K562 (cell line): ENCODE measurements at regions not wholly inside any gene's neighbourhood (a gene's known extent, or its start where the extent isn't known, plus 50 kb on each side); places are given as distances from the start of the nearest gene placed in this dataset.

Experiments
- ATAC-seq: fragments of 200-7000 bp; cut with Tn5 transposase; 3 replicates; pipeline ENCODE4 v1.9.1; 2020; ENCODE audit warnings: moderate library complexity
- BruUV-seq: library from RNA; stranded (reverse); fragments of 400-500 nt; replicated peaks from 2 replicates; lab custom pipeline; 2021; lab: Mats Ljungman, UMichigan
- CTCF ChIA-PET: fragments of 300-600 bp; formaldehyde crosslinking; extraction: SDS; loops from one replicate; lab custom pipeline; 2021; ENCODE audit warnings: low intra/inter-chr PET ratio; lab: Yijun Ruan, JAX
- POLR2A ChIA-PET: fragments of 300-600, 350-650 bp; sonication (Branson Sonifier 250); formaldehyde crosslinking; extraction: SDS; loops from one replicate; lab custom pipeline; 2021; ENCODE audit warnings: antibody characterized with exemption, inconsistent platforms; lab: Yijun Ruan, JAX
- DNase-seq, 4 experiments: peaks; one replicate each; pipeline versions ENCODE4 v3.0.0 to v3.0.0-alpha.2; 2011 to 2018; ENCODE audit warnings: low spot score in 3 of 4, mixed read lengths in 3 of 4; ENCODE audit errors: extremely low read depth in 1 of 4
- FAIRE-seq: peaks from 2 replicates; lab custom pipeline; 2011; peaks lifted over from hg19 to GRCh38; lab: Jason Lieb, UNC
- H2AFZ ChIP-seq: 2 replicates; pipeline ENCODE4 v1.6.0; 2011; ENCODE audit warnings: low read depth, low read length, control low read depth, inconsistent platforms
- H3K27ac ChIP-seq: fragments of 200-600 bp; 3 replicates; pipeline ENCODE4 v1.8.0; 2011; ENCODE audit warnings: low read depth, mild to moderate bottlenecking, control low read depth, inconsistent platforms, low read length, moderate library complexity, mixed read lengths; ENCODE audit errors: extremely low read depth
- H3K27me3 ChIP-seq, 2 experiments: fragments of 300-600 bp in 1 of 2; 2 replicates in 1 of 2; 3 replicates in 1 of 2; pipeline versions ENCODE4 v1.6.0 to v1.8.0; 2011; ENCODE audit warnings: inconsistent platforms in 2 of 2, low read length in 2 of 2, mild to moderate bottlenecking in 1 of 2, mixed read lengths in 1 of 2, moderate library complexity in 1 of 2; ENCODE audit not compliant: control insufficient read depth in 2 of 2, insufficient read depth in 2 of 2
- H3K36me3 ChIP-seq: fragments of 300-600 bp; 3 replicates; pipeline ENCODE4 v1.8.0; 2011; ENCODE audit warnings: mild to moderate bottlenecking, low read length, inconsistent platforms; ENCODE audit not compliant: control insufficient read depth, insufficient read depth
- H3K4me1 ChIP-seq, 2 experiments: fragments of 200-600 bp in 1 of 2; replicated peaks in 1 of 2; 2 replicates in 1 of 2; 3 replicates in 1 of 2; pipeline versions ENCODE4 v1.5.1 to v1.8.0; 2011; ENCODE audit warnings: inconsistent platforms in 2 of 2, low read length in 2 of 2, mild to moderate bottlenecking in 1 of 2, mixed read lengths in 1 of 2, moderate library complexity in 1 of 2; ENCODE audit not compliant: control insufficient read depth in 2 of 2, insufficient read depth in 2 of 2
- H3K4me2 ChIP-seq: 2 replicates; pipeline ENCODE4 v1.6.1; 2011; ENCODE audit warnings: low read length, control low read depth, inconsistent platforms, mixed read lengths; ENCODE audit not compliant: insufficient read depth
- H3K4me3 ChIP-seq: fragments of 200-600 bp; sonication (generic), shearing (Covaris generic); 2 replicates; pipeline ENCODE4 v1.5.1; 2016; ENCODE audit warnings: control low read depth, inconsistent platforms
- H3K79me2 ChIP-seq: fragments of 200-600 bp; 3 replicates; pipeline ENCODE4 v1.8.0; 2011; ENCODE audit warnings: low read length, inconsistent platforms; ENCODE audit not compliant: control insufficient read depth, insufficient read depth
- H3K9ac ChIP-seq, 2 experiments: 2 replicates each; pipeline versions ENCODE4 v1.6.0 to v1.6.1; 2011; ENCODE audit warnings: low read depth in 2 of 2, low read length in 2 of 2, control low read depth in 1 of 2, inconsistent platforms in 1 of 2, mild to moderate bottlenecking in 1 of 2, mixed read lengths in 1 of 2; ENCODE audit not compliant: insufficient read depth in 1 of 2
- H3K9me1 ChIP-seq: one replicate; pipeline ENCODE4 v1.6.0; 2011; ENCODE audit warnings: inconsistent platforms, mild to moderate bottlenecking, low read length, moderate library complexity; ENCODE audit not compliant: control insufficient read depth, insufficient read depth
- H3K9me3 ChIP-seq: replicated peaks from 2 replicates; pipeline ENCODE4 v1.5.1; 2011; ENCODE audit warnings: low read depth, low read length, inconsistent platforms; ENCODE audit not compliant: control insufficient read depth, insufficient read depth
- H4K20me1 ChIP-seq: replicated peaks from 2 replicates; pipeline ENCODE4 v1.6.1; 2011; ENCODE audit warnings: low read length, inconsistent platforms, mixed read lengths; ENCODE audit not compliant: control insufficient read depth, insufficient read depth
- CBX5 ChIP-seq: IDR thresholded peaks from 2 replicates; pipeline ENCODE4 v1.6.1; 2014; ENCODE audit warnings: low read depth, borderline replicate concordance
- CEBPZ ChIP-seq: fragments of 150-350 bp; IDR thresholded peaks from 2 replicates; pipeline ENCODE4 v1.6.1; 2014; ENCODE audit warnings: low read depth, mild to moderate bottlenecking, low read length, borderline replicate concordance
- TFAM ChIP-seq: fragments of 250-450 bp; sonication (Bioruptor Pico); conservative IDR thresholded peaks from 2 replicates; pipeline ENCODE4 v1.5.0; 2021; ENCODE audit warnings: mild to moderate bottlenecking, moderate library complexity
- WGBS: fragments of 100-300 bp; shearing (Covaris generic); methylation state at CpG from one replicate; pipeline ENCODE4 v1.1.6; 2016; ENCODE audit warnings: low coverage, mixed read lengths; ENCODE audit not compliant: insufficient coverage; ENCODE audit errors: missing lambda C conversion rate; 5-methylcytosine and 5-hydroxymethylcytosine counted together
- in situ Hi-C: fragments of 300-500 bp; cut with MboI; formaldehyde crosslinking; loops from 4 replicates; pipeline ENCODE4 v1.15.0; 2018; ENCODE audit warnings: inconsistent platforms, mixed read lengths
- intact Hi-C: fragments of 100-400 bp; cut with micrococcal nuclease; formaldehyde crosslinking; loops from 2 replicates; pipeline ENCODE4 v1.14.2; 2022

- BruUV-seq: no TSS peak
- WGBS: 3% methylated on average over 4 of the region's 4 CpGs
- no peak overlapping the region for H3K4me3 ChIP-seq
- H3K27me3 ChIP-seq: peaks cover 6 to 51% of the 10 kb centered on the region in 2 experiments; a peak in 4 of 5 replicates
- intact Hi-C loops (no loop called here), in situ Hi-C loops (no loop called here)
- no peaks in the 10 kb centered on the region for H3K36me3 ChIP-seq
- ATAC-seq (no peak), FAIRE-seq (no peak), DNase-seq (no peak)
- no peaks in the 10 kb centered on the region for H3K79me2 ChIP-seq
- H4K20me1 ChIP-seq: no peaks in the 10 kb centered on the region
- H2AFZ ChIP-seq: no peak overlapping the region
- H3K9me3 ChIP-seq: no peaks in the 10 kb centered on the region
- POLR2A ChIA-PET: no interaction called here
- no peak overlapping the region for H3K27ac ChIP-seq
- no peaks in the 10 kb centered on the region for H3K9me1 ChIP-seq
- H3K4me1 ChIP-seq: peaks cover 0 to 8% of the 10 kb centered on the region in 2 experiments; a peak in 1 of 5 replicates
- CTCF ChIA-PET: no interaction called here
- no peak for TF ChIP-seq CBX5
- no peak for TF ChIP-seq TFAM (CRISPR knock-in tag)
- no peak for TF ChIP-seq CEBPZ
- no peak overlapping the region for H3K9ac ChIP-seq
- H3K4me2 ChIP-seq: no peak overlapping the region
Measured at GRCh38 chr5:73307645-73308355, 134.8 kb downstream of the TMEM174 start.
